Ovary (tissue), 3 donors: ENCODE measurements at regions not wholly inside any gene's neighbourhood (a gene's known extent, or its start where the extent isn't known, plus 50 kb on each side); places are given as distances from the start of the nearest gene placed in this dataset.

ENCODE experiments used
- CTCF ChIP-seq, 3 donors: fragments of 450-650 bp in 2 of 3; fragments of 200-600 bp in 1 of 3; IDR thresholded peaks; one replicate each; pipeline versions ENCODE4 v1.5.1 to v1.8.0; 2016 to 2022; ENCODE audit warnings: antibody characterized with exemption in 3 of 3, mild to moderate bottlenecking in 1 of 3
- POLR2A ChIP-seq: fragments of 450-650 bp; IDR thresholded peaks from one replicate; pipeline ENCODE4 v1.6.1; 2017; ENCODE audit warnings: antibody characterized with exemption, mild to moderate bottlenecking, moderate library complexity
- donor health status: DM: no; HTN: no; CAD: no.

GRCh38 chr17:52546493-52546892, 388.0 kb upstream of the CA10 start:
- TF ChIP-seq CTCF (IDR thresholded peaks at IDR 0.05) = no peak
- no peak for TF ChIP-seq POLR2A
